CD4-positive, CD25-positive, alpha-beta regulatory T cell (primary cell): ENCODE measurements at regions not wholly inside any gene's neighbourhood (a gene's known extent, or its start where the extent isn't known, plus 50 kb on each side); places are given as distances from the start of the nearest gene placed in this dataset.

Source experiments
- ATAC-seq, 2 donors: fragments of 150-1000 bp; cut with Tn5 transposase; one replicate each; pipeline ENCODE4 v1.10.0; 2021; ENCODE audit warnings: low read depth in 2 of 2, moderate number of reproducible peaks in 2 of 2, moderate library complexity in 1 of 2
- DNase-seq, 3 donors: peaks; one replicate each; pipeline versions ENCODE4 v3.0.0 to v3.0.0-alpha.2; 2012 to 2022; ENCODE audit warnings: mixed read lengths in 1 of 3
- H3K27ac ChIP-seq: one replicate; pipeline ENCODE4 v1.7.0; 2013; ENCODE audit warnings: mild to moderate bottlenecking, low read length; ENCODE audit not compliant: insufficient read depth, poor library complexity, severe bottlenecking
- H3K27me3 ChIP-seq: one replicate; pipeline ENCODE4 v1.7.0; 2013; ENCODE audit warnings: low read length; ENCODE audit not compliant: control insufficient read depth, insufficient read depth
- H3K36me3 ChIP-seq: one replicate; pipeline ENCODE4 v1.7.0; 2013; ENCODE audit warnings: mild to moderate bottlenecking, low read length, moderate library complexity; ENCODE audit not compliant: control insufficient read depth, insufficient read depth
- H3K4me1 ChIP-seq: 2 replicates; pipeline ENCODE4 v1.7.0; 2013; ENCODE audit warnings: mild to moderate bottlenecking, low read length; ENCODE audit not compliant: insufficient read depth, control insufficient read depth, poor library complexity, severe bottlenecking
- H3K4me3 ChIP-seq: one replicate; pipeline ENCODE4 v1.7.0; 2013; ENCODE audit warnings: low read depth, mild to moderate bottlenecking, low read length, moderate library complexity
- H3K9me3 ChIP-seq, 2 experiments: 1 replicate in 1 of 2; 2 replicates in 1 of 2; pipeline ENCODE4 v1.7.0; 2013; ENCODE audit warnings: low read length in 2 of 2, mild to moderate bottlenecking in 1 of 2, moderate library complexity in 1 of 2; ENCODE audit not compliant: control insufficient read depth in 2 of 2
- H3K27ac Mint-ChIP-seq, 3 donors: one replicate each; pipeline ENCODE4 v1.8.0; 2020 to 2022; ENCODE audit warnings: mild to moderate bottlenecking in 3 of 3, mixed read lengths in 3 of 3, moderate library complexity in 2 of 3
- H3K27me3 Mint-ChIP-seq: one replicate; pipeline ENCODE4 v1.8.0; 2022; ENCODE audit warnings: mild to moderate bottlenecking, mixed read lengths
- H3K36me3 Mint-ChIP-seq: one replicate; pipeline ENCODE4 v1.8.0; 2020; ENCODE audit warnings: mixed read lengths
- H3K4me1 Mint-ChIP-seq, 4 donors: one replicate each; pipeline ENCODE4 v1.8.0; 2020 to 2022; ENCODE audit warnings: mixed read lengths in 4 of 4, mild to moderate bottlenecking in 1 of 4
- H3K4me3 Mint-ChIP-seq, 4 donors: one replicate each; pipeline ENCODE4 v1.8.0; 2020 to 2022; ENCODE audit warnings: mild to moderate bottlenecking in 4 of 4, mixed read lengths in 4 of 4, moderate library complexity in 3 of 4
- H3K9me3 Mint-ChIP-seq, 7 donors: one replicate each; pipeline ENCODE4 v1.8.0; 2020 to 2022; ENCODE audit warnings: mixed read lengths in 7 of 7, mild to moderate bottlenecking in 3 of 7, moderate library complexity in 2 of 7

GRCh38 chr3:13707456-13707855 lies 158.5 kb downstream of the FBLN2 start:
- no peaks in the 10 kb centered on the region for H3K36me3 Mint-ChIP-seq
- no peak overlapping the region for H3K4me3 Mint-ChIP-seq
- no peaks in the 10 kb centered on the region for H3K36me3 ChIP-seq
- H3K9me3 Mint-ChIP-seq = peaks cover 0 to 88% (median 18%) of the 10 kb centered on the region in 7 donors
- ATAC-seq (no peak), DNase-seq (no peak)
- H3K27me3 ChIP-seq = no peaks in the 10 kb centered on the region
- no peak overlapping the region for H3K27ac Mint-ChIP-seq
- H3K27me3 Mint-ChIP-seq = peaks cover 9% of the 10 kb centered on the region
- no peak overlapping the region for H3K27ac ChIP-seq
- H3K9me3 ChIP-seq = no peaks in the 10 kb centered on the region
- no peaks in the 10 kb centered on the region for H3K4me1 ChIP-seq
- no peaks in the 10 kb centered on the region for H3K4me1 Mint-ChIP-seq
- no peak overlapping the region for H3K4me3 ChIP-seq

GRCh38 chr3:13706886-13707285 lies 158.0 kb downstream of the FBLN2 start:
- DNase-seq (no peak), ATAC-seq (no peak)
- H3K4me1 ChIP-seq = no peaks in the 10 kb centered on the region
- no peak overlapping the region for H3K4me3 Mint-ChIP-seq
- no peak overlapping the region for H3K27ac Mint-ChIP-seq
- no peak overlapping the region for H3K27ac ChIP-seq
- H3K9me3 ChIP-seq = no peaks in the 10 kb centered on the region
- H3K36me3 ChIP-seq = no peaks in the 10 kb centered on the region
- peaks cover 9% of the 10 kb centered on the region for H3K27me3 Mint-ChIP-seq
- H3K4me1 Mint-ChIP-seq = no peaks in the 10 kb centered on the region
- H3K27me3 ChIP-seq = no peaks in the 10 kb centered on the region
- H3K4me3 ChIP-seq = no peak overlapping the region
- peaks cover 0 to 86% (median 14%) of the 10 kb centered on the region in 7 donors for H3K9me3 Mint-ChIP-seq
- no peaks in the 10 kb centered on the region for H3K36me3 Mint-ChIP-seq

GRCh38 chr3:13706451-13706850 lies 157.5 kb downstream of the FBLN2 start:
- H3K4me1 ChIP-seq = no peaks in the 10 kb centered on the region
- DNase-seq (no peak), ATAC-seq (no peak)
- Mint-ChIP-seq H3K4me1 (no peaks in the 10 kb centered on the region), H3K27me3 (peaks cover 9% of the 10 kb centered on the region), H3K36me3 (no peaks in the 10 kb centered on the region), H3K9me3 (peaks cover 0 to 82% (median 14%) of the 10 kb centered on the region in 7 donors), H3K4me3 (no peak overlapping the region), H3K27ac (no peak overlapping the region)
- no peak overlapping the region for H3K4me3 ChIP-seq
- H3K36me3 ChIP-seq = no peaks in the 10 kb centered on the region
- H3K27ac ChIP-seq = no peak overlapping the region
- no peaks in the 10 kb centered on the region for H3K9me3 ChIP-seq
- no peaks in the 10 kb centered on the region for H3K27me3 ChIP-seq

GRCh38 chr3:13705702-13706280 lies 156.9 kb downstream of the FBLN2 start:
- Histone ChIP-seq H3K4me1 (no peaks in the 10 kb centered on the region), H3K9me3 (no peaks in the 10 kb centered on the region), H3K27me3 (no peaks in the 10 kb centered on the region), H3K4me3 (no peak overlapping the region), H3K36me3 (no peaks in the 10 kb centered on the region), H3K27ac (no peak overlapping the region)
- DNase-seq (no peak), ATAC-seq (no peak)
- no peak overlapping the region for H3K27ac Mint-ChIP-seq
- no peaks in the 10 kb centered on the region for H3K4me1 Mint-ChIP-seq
- peaks cover 0 to 75% (median 14%) of the 10 kb centered on the region in 7 donors for H3K9me3 Mint-ChIP-seq
- H3K4me3 Mint-ChIP-seq = no peak overlapping the region
- no peaks in the 10 kb centered on the region for H3K36me3 Mint-ChIP-seq
- H3K27me3 Mint-ChIP-seq = peaks cover 9% of the 10 kb centered on the region

GRCh38 chr3:13705051-13705450 lies 156.1 kb downstream of the FBLN2 start:
- H3K4me1 Mint-ChIP-seq = no peaks in the 10 kb centered on the region
- no peaks in the 10 kb centered on the region for H3K9me3 ChIP-seq
- no peak overlapping the region for H3K27ac ChIP-seq
- no peak overlapping the region for H3K27ac Mint-ChIP-seq
- H3K9me3 Mint-ChIP-seq = peaks cover 0 to 68% (median 14%) of the 10 kb centered on the region in 7 donors
- H3K4me3 ChIP-seq = no peak overlapping the region
- H3K4me1 ChIP-seq = no peaks in the 10 kb centered on the region
- DNase-seq = no peak
- no peaks in the 10 kb centered on the region for H3K27me3 ChIP-seq
- no peaks in the 10 kb centered on the region for H3K36me3 ChIP-seq
- no peaks in the 10 kb centered on the region for H3K36me3 Mint-ChIP-seq
- H3K27me3 Mint-ChIP-seq = peaks cover 9% of the 10 kb centered on the region
- H3K4me3 Mint-ChIP-seq = no peak overlapping the region
- no peak for ATAC-seq

GRCh38 chr3:13704174-13704573 lies 155.2 kb downstream of the FBLN2 start:
- ATAC-seq = no peak
- no peaks in the 10 kb centered on the region for H3K9me3 ChIP-seq
- peaks cover 0 to 59% (median 13%) of the 10 kb centered on the region in 7 donors for H3K9me3 Mint-ChIP-seq
- H3K27me3 ChIP-seq = no peaks in the 10 kb centered on the region
- H3K4me1 ChIP-seq = no peaks in the 10 kb centered on the region
- H3K36me3 ChIP-seq = no peaks in the 10 kb centered on the region
- H3K4me3 Mint-ChIP-seq = no peak overlapping the region
- H3K4me1 Mint-ChIP-seq = no peaks in the 10 kb centered on the region
- H3K4me3 ChIP-seq = no peak overlapping the region
- H3K36me3 Mint-ChIP-seq = no peaks in the 10 kb centered on the region
- H3K27ac Mint-ChIP-seq = no peak overlapping the region
- H3K27ac ChIP-seq = no peak overlapping the region
- no peak for DNase-seq
- H3K27me3 Mint-ChIP-seq = peaks cover 9% of the 10 kb centered on the region

- no peak overlapping the region for H3K27ac ChIP-seq
- H3K27me3 Mint-ChIP-seq = peaks cover 9% of the 10 kb centered on the region
- DNase-seq = no peak
- no peaks in the 10 kb centered on the region for H3K36me3 Mint-ChIP-seq
- H3K27ac Mint-ChIP-seq = no peak overlapping the region
- H3K27me3 ChIP-seq = no peaks in the 10 kb centered on the region
- no peak overlapping the region for H3K4me3 ChIP-seq
- no peaks in the 10 kb centered on the region for H3K4me1 Mint-ChIP-seq
- H3K4me3 Mint-ChIP-seq = no peak overlapping the region
- ATAC-seq = no peak
- no peaks in the 10 kb centered on the region for H3K36me3 ChIP-seq
- no peaks in the 10 kb centered on the region for H3K4me1 ChIP-seq
- H3K9me3 ChIP-seq = no peaks in the 10 kb centered on the region
- H3K9me3 Mint-ChIP-seq = peaks cover 0 to 48% (median 11%) of the 10 kb centered on the region in 7 donors
These were observed 154.1 kb downstream of the FBLN2 start for GRCh38 chr3:13703071-13703470.

GRCh38 chr3:13702286-13702685 lies 153.4 kb downstream of the FBLN2 start:
- Mint-ChIP-seq H3K4me3 (no peak overlapping the region), H3K27me3 (peaks cover 9% of the 10 kb centered on the region), H3K27ac (no peak overlapping the region), H3K4me1 (no peaks in the 10 kb centered on the region), H3K36me3 (no peaks in the 10 kb centered on the region), H3K9me3 (peaks cover 0 to 40% (median 7%) of the 10 kb centered on the region in 7 donors)
- DNase-seq = no peak
- Histone ChIP-seq H3K36me3 (no peaks in the 10 kb centered on the region), H3K27ac (no peak overlapping the region), H3K4me3 (no peak overlapping the region), H3K4me1 (no peaks in the 10 kb centered on the region), H3K9me3 (no peaks in the 10 kb centered on the region), H3K27me3 (no peaks in the 10 kb centered on the region)
- no peak for ATAC-seq
